Psoas muscle (tissue), 7 donors: ENCODE measurements at regions not wholly inside any gene's neighbourhood (a gene's known extent, or its start where the extent isn't known, plus 50 kb on each side); places are given as distances from the start of the nearest gene placed in this dataset.

Experiments
- ATAC-seq, 4 donors: fragments of 200-7000 bp; cut with Tn5 transposase; one replicate each; pipeline ENCODE4 v1.9.1; 2020; ENCODE audit warnings: moderate library complexity in 3 of 4, mild to moderate bottlenecking in 2 of 4
- DNase-seq, 2 donors: peaks; one replicate each; pipeline ENCODE4 v3.0.0-alpha.2; 2020
- H3K27ac ChIP-seq: fragments of 200-600 bp; one replicate; pipeline ENCODE4 v1.8.0; 2022
- H3K27me3 ChIP-seq, 3 donors: fragments of 200-600 bp in 1 of 3; one replicate each; pipeline versions ENCODE4 v1.6.1 to v1.8.0; 2013 to 2022; ENCODE audit warnings: low read length in 2 of 3, mild to moderate bottlenecking in 2 of 3, moderate library complexity in 1 of 3; ENCODE audit not compliant: insufficient read depth in 3 of 3
- H3K36me3 ChIP-seq, 2 donors: fragments of 200-600 bp in 1 of 2; one replicate each; pipeline versions ENCODE4 v1.6.1 to v1.8.0; 2013 to 2022; ENCODE audit warnings: low read depth in 1 of 2, mild to moderate bottlenecking in 1 of 2, moderate library complexity in 1 of 2; ENCODE audit not compliant: insufficient read depth in 1 of 2
- H3K4me1 ChIP-seq: fragments of 200-600 bp; one replicate; pipeline ENCODE4 v1.8.0; 2022
- H3K4me3 ChIP-seq: fragments of 200-600 bp; one replicate; pipeline ENCODE4 v1.8.0; 2022; ENCODE audit warnings: mild to moderate bottlenecking
- H3K9me3 ChIP-seq: fragments of 200-600 bp; one replicate; pipeline ENCODE4 v1.8.0; 2022
- CTCF ChIP-seq: fragments of 200-600 bp; IDR thresholded peaks from one replicate; pipeline ENCODE4 v1.8.0; 2022; ENCODE audit warnings: antibody characterized with exemption
- WGBS, 3 donors: extraction: QIAGEN DNeasy Blood & Tissue Kit; methylation state at CpG; one replicate each; pipeline versions ENCODE4 v1.1.6 to v1.1.7; 2013; 5-methylcytosine and 5-hydroxymethylcytosine counted together
- intact Hi-C, 2 donors: fragments of 100-400 bp; cut with DNase I; formaldehyde crosslinking; loops; one replicate each; pipeline versions ENCODE4 v1.11.0 to v1.14.2; 2022
- donor health status: healthy with polysubstance abuse.
- donor health status: DM: no; HTN: no; CAD: no; lungs with moderate emphysema.
- donor health status: Bipolar disorder and iron deficiency.
- donor health status: healthy.
- donor health status: DM: yes; HTN: yes; CAD: no.
- donor health status: DM: no; HTN: no; CAD: no.
- donor health status: DM: yes; HTN: yes; CAD: no.

- H3K4me1 ChIP-seq = no peaks in the 10 kb centered on the region
- intact Hi-C loops = no loop called here
- TF ChIP-seq CTCF = no peak
- ATAC-seq (no peak), DNase-seq (no peak)
- no peaks in the 10 kb centered on the region for H3K9me3 ChIP-seq
- WGBS, 3 donors = 40 to 57% (median 51%) methylated on average over 3 of the region's 3 CpGs
- no peak overlapping the region for H3K27ac ChIP-seq
- H3K27me3 ChIP-seq = no peaks in the 10 kb centered on the region
- H3K4me3 ChIP-seq = no peak overlapping the region
- H3K36me3 ChIP-seq = no peaks in the 10 kb centered on the region
Observed at GRCh38 chr13:90015565-90016507, 1331.7 kb upstream of the MIR17HG start.

GRCh38 chr13:90016688-90017087 lies 1330.8 kb upstream of the MIR17HG start:
- WGBS, 3 donors = 91 to 100% (median 93%) methylated on average over 1 of the region's 1 CpG
- H3K9me3 ChIP-seq = no peaks in the 10 kb centered on the region
- H3K27me3 ChIP-seq = no peaks in the 10 kb centered on the region
- intact Hi-C loops = no loop called here
- ATAC-seq (no peak), DNase-seq (no peak)
- no peaks in the 10 kb centered on the region for H3K36me3 ChIP-seq
- TF ChIP-seq CTCF = no peak
- H3K27ac ChIP-seq = no peak overlapping the region
- H3K4me1 ChIP-seq = no peaks in the 10 kb centered on the region
- no peak overlapping the region for H3K4me3 ChIP-seq

- ATAC-seq (no peak), DNase-seq (no peak)
- Histone ChIP-seq H3K4me3 (no peak overlapping the region), H3K9me3 (no peaks in the 10 kb centered on the region), H3K36me3 (no peaks in the 10 kb centered on the region), H3K4me1 (no peaks in the 10 kb centered on the region), H3K27ac (no peak overlapping the region), H3K27me3 (no peaks in the 10 kb centered on the region)
- intact Hi-C loops = no loop called here
- WGBS, 3 donors = 61 to 75% (median 71%) methylated on average over 3 of the region's 3 CpGs
- TF ChIP-seq CTCF = no peak
Observed at GRCh38 chr13:90020536-90021070, 1326.9 kb upstream of the MIR17HG start.

- intact Hi-C loops = no loop called here
- Histone ChIP-seq H3K27me3 (no peaks in the 10 kb centered on the region), H3K36me3 (no peaks in the 10 kb centered on the region), H3K27ac (no peak overlapping the region), H3K4me1 (no peaks in the 10 kb centered on the region), H3K9me3 (no peaks in the 10 kb centered on the region), H3K4me3 (no peak overlapping the region)
- ATAC-seq = no peak
- no peak for TF ChIP-seq CTCF
- DNase-seq = no peak
Observed at GRCh38 chr13:90027409-90027808, 1320.1 kb upstream of the MIR17HG start.
